HepG2 (cell line): ENCODE measurements at regions not wholly inside any gene's neighbourhood (a gene's known extent, or its start where the extent isn't known, plus 50 kb on each side); places are given as distances from the start of the nearest gene placed in this dataset.

ENCODE experiments used
- ATF3 ChIP-seq: sonication (generic); formaldehyde crosslinking; IDR thresholded peaks from 2 replicates; pipeline ENCODE4 v1.4.0; 2020; ENCODE audit warnings: missing genetic modification reagents
- CEBPB ChIP-seq: IDR thresholded peaks from 2 replicates; pipeline ENCODE4 v1.6.1; 2011; ENCODE audit warnings: low read depth, low read length, improper control_type of control experiment, borderline replicate concordance
- CTCF ChIP-seq: sonication (generic); formaldehyde crosslinking; IDR thresholded peaks from 2 replicates; pipeline ENCODE4 v1.5.0; 2020; ENCODE audit warnings: mild to moderate bottlenecking, missing genetic modification reagents, moderate library complexity
- HNRNPL ChIP-seq: fragments of 200-400 bp; formaldehyde crosslinking; IDR thresholded peaks from 2 replicates; pipeline ENCODE4 v1.6.1; 2017; ENCODE audit warnings: mild to moderate bottlenecking, low read depth, low read length
- MYPOP ChIP-seq: sonication (generic); formaldehyde crosslinking; IDR thresholded peaks from 2 replicates; pipeline ENCODE4 v1.8.1; 2023; ENCODE audit warnings: mild to moderate bottlenecking, moderate library complexity, missing genetic modification reagents
- YY1 ChIP-seq: IDR thresholded peaks from 2 replicates; pipeline ENCODE4 v1.6.1; 2011; ENCODE audit warnings: low read length, low read depth, moderate library complexity, mild to moderate bottlenecking; ENCODE audit not compliant: insufficient read depth, insufficient replicate concordance

GRCh38 chr5:107119656-107120055 is 551.1 kb downstream of the EFNA5 start:
- TF ChIP-seq YY1 (no peak), HNRNPL (no peak), ATF3 (CRISPR knock-in tag) (no peak), MYPOP (CRISPR knock-in tag) (no peak), CTCF (no peak), CEBPB (no peak)
